H1 (cell line): ENCODE measurements at regions not wholly inside any gene's neighbourhood (a gene's known extent, or its start where the extent isn't known, plus 50 kb on each side); places are given as distances from the start of the nearest gene placed in this dataset.

ENCODE experiments used
- CTCF ChIA-PET: fragments of 300-600 bp; sonication (Branson Sonifier 250); formaldehyde crosslinking; loops from one replicate; lab custom pipeline; 2021; ENCODE audit not compliant: partially characterized antibody; lab: Charles Lee
- POLR2A ChIA-PET: fragments of 300-600 bp; sonication (Branson Sonifier 250); formaldehyde crosslinking; loops from one replicate; lab custom pipeline; 2021; ENCODE audit warnings: inconsistent platforms; ENCODE audit not compliant: partially characterized antibody; lab: Charles Lee
- DNase-seq, 2 experiments: peaks; one replicate each; pipeline versions ENCODE4 v3.0.0 to v3.0.0-alpha.2; 2010 to 2022; ENCODE audit warnings: low spot score in 2 of 2, low read depth in 1 of 2, mixed read lengths in 1 of 2
- FAIRE-seq: peaks from 2 replicates; lab custom pipeline; 2011; peaks lifted over from hg19 to GRCh38; lab: Jason Lieb, UNC
- H2AFZ ChIP-seq: 2 replicates; pipeline ENCODE4 v1.8.1; 2012; ENCODE audit warnings: low read length, inconsistent platforms
- H2AK5ac ChIP-seq: 2 replicates; pipeline ENCODE4 v1.6.1; 2013; ENCODE audit warnings: low read depth, low read length
- H2BK120ac ChIP-seq: replicated peaks from 2 replicates; pipeline ENCODE3; 2013; ENCODE audit warnings: low read depth, low read length, inconsistent platforms
- H2BK12ac ChIP-seq: 2 replicates; pipeline ENCODE4 v1.6.1; 2013; ENCODE audit warnings: low read depth, low read length
- H2BK15ac ChIP-seq: 2 replicates; pipeline ENCODE4 v1.6.1; 2013; ENCODE audit warnings: low read length
- H2BK20ac ChIP-seq: 2 replicates; pipeline ENCODE4 v1.6.1; 2013; ENCODE audit warnings: low read length
- H2BK5ac ChIP-seq: 2 replicates; pipeline ENCODE4 v1.6.1; 2013; ENCODE audit warnings: low read depth, low read length
- H3K14ac ChIP-seq: 2 replicates; pipeline ENCODE4 v1.6.1; 2013; ENCODE audit warnings: inconsistent platforms; ENCODE audit not compliant: insufficient read length
- H3K18ac ChIP-seq: 2 replicates; pipeline ENCODE4 v1.6.1; 2013; ENCODE audit warnings: low read length; ENCODE audit errors: extremely low read depth
- H3K23ac ChIP-seq: 2 replicates; pipeline ENCODE4 v1.6.1; 2013; ENCODE audit warnings: inconsistent platforms; ENCODE audit not compliant: insufficient read length
- H3K23me2 ChIP-seq: 2 replicates; pipeline ENCODE4 v1.6.1; 2013; ENCODE audit warnings: low read depth, low read length
- H3K27ac ChIP-seq: 2 replicates; pipeline ENCODE4 v1.6.1; 2011; ENCODE audit warnings: low read depth, low read length, inconsistent platforms
- H3K27me3 ChIP-seq, 4 experiments: replicated peaks in 1 of 4; 1 replicate in 1 of 4; 2 replicates in 3 of 4; pipeline versions ENCODE4 v1.6.1 to v1.8.1; 2011 to 2013; ENCODE audit warnings: low read length in 3 of 4, mild to moderate bottlenecking in 3 of 4, inconsistent platforms in 2 of 4, mixed read lengths in 2 of 4, moderate library complexity in 1 of 4; ENCODE audit not compliant: control insufficient read depth in 3 of 4, insufficient read depth in 3 of 4; ENCODE audit errors: extremely low read depth in 1 of 4
- H3K36me3 ChIP-seq, 4 experiments: 2 replicates each; pipeline versions ENCODE4 v1.6.1 to v1.8.1; 2011 to 2013; ENCODE audit warnings: mild to moderate bottlenecking in 4 of 4, low read length in 3 of 4, moderate library complexity in 2 of 4, control low read depth in 1 of 4, inconsistent platforms in 1 of 4; ENCODE audit not compliant: insufficient read depth in 4 of 4, control insufficient read depth in 2 of 4
- H3K4ac ChIP-seq: replicated peaks from 2 replicates; pipeline ENCODE3; 2013; ENCODE audit warnings: low read length, low read depth, mixed read lengths, inconsistent platforms; ENCODE audit not compliant: insufficient read length
- H3K4me1 ChIP-seq, 4 experiments: replicated peaks in 1 of 4; 1 replicate in 1 of 4; 2 replicates in 3 of 4; pipeline versions ENCODE4 v1.6.1 to v1.8.1; 2011 to 2013; ENCODE audit warnings: low read length in 3 of 4, inconsistent platforms in 2 of 4, mixed read lengths in 1 of 4; ENCODE audit not compliant: insufficient read depth in 4 of 4, control insufficient read depth in 3 of 4
- H3K4me2 ChIP-seq, 2 experiments: 2 replicates each; pipeline versions ENCODE4 v1.6.1 to v1.8.1; 2011 to 2013; ENCODE audit warnings: low read depth in 2 of 2, low read length in 2 of 2, control low read depth in 1 of 2, inconsistent platforms in 1 of 2, mild to moderate bottlenecking in 1 of 2; ENCODE audit not compliant: insufficient read depth in 1 of 2
- H3K4me3 ChIP-seq, 4 experiments: fragments of 200-600, 300-600 bp in 1 of 4; sonication (generic), shearing (Covaris generic), sonication (Bioruptor Twin) in 1 of 4; 2 replicates each; pipeline versions ENCODE4 v1.5.1 to v1.8.1; 2011 to 2016; ENCODE audit warnings: low read length in 4 of 4, low read depth in 3 of 4, control low read depth in 2 of 4, inconsistent platforms in 2 of 4, mild to moderate bottlenecking in 2 of 4, mixed read lengths in 1 of 4, moderate library complexity in 1 of 4; ENCODE audit not compliant: insufficient read depth in 2 of 4; ENCODE audit errors: extremely low read depth in 1 of 4
- H3K56ac ChIP-seq: replicated peaks from 2 replicates; pipeline ENCODE3; 2013; ENCODE audit warnings: low read depth, mild to moderate bottlenecking, mixed read lengths, low read length, inconsistent platforms; ENCODE audit not compliant: insufficient read length
- H3K79me1 ChIP-seq: 2 replicates; pipeline ENCODE4 v1.6.1; 2013; ENCODE audit warnings: low read depth, low read length, control low read depth
- H3K79me2 ChIP-seq, 2 experiments: 2 replicates each; pipeline versions ENCODE4 v1.6.1 to v1.8.1; 2012 to 2013; ENCODE audit warnings: low read length in 2 of 2, mild to moderate bottlenecking in 2 of 2, inconsistent platforms in 1 of 2; ENCODE audit not compliant: insufficient read depth in 2 of 2, control insufficient read depth in 1 of 2
- H3K9ac ChIP-seq, 4 experiments: replicated peaks in 1 of 4; 1 replicate in 1 of 4; 2 replicates in 3 of 4; pipeline versions ENCODE4 v1.6.1 to v1.8.1; 2011 to 2013; ENCODE audit warnings: low read depth in 3 of 4, low read length in 3 of 4, control low read depth in 2 of 4, mild to moderate bottlenecking in 2 of 4, moderate library complexity in 2 of 4, inconsistent platforms in 1 of 4; ENCODE audit errors: extremely low read depth in 1 of 4
- H3K9me3 ChIP-seq, 2 experiments: 2 replicates each; pipeline versions ENCODE4 v1.6.1 to v1.8.1; 2012 to 2013; ENCODE audit warnings: mild to moderate bottlenecking in 2 of 2, moderate library complexity in 2 of 2, control low read depth in 1 of 2, inconsistent platforms in 1 of 2, low read depth in 1 of 2, low read length in 1 of 2, mixed read lengths in 1 of 2; ENCODE audit not compliant: insufficient read depth in 2 of 2
- H4K20me1 ChIP-seq, 2 experiments: replicated peaks in 1 of 2; 2 replicates each; pipeline versions ENCODE3 to v1.8.1; 2011 to 2013; ENCODE audit warnings: inconsistent platforms in 2 of 2, low read length in 2 of 2, mild to moderate bottlenecking in 1 of 2; ENCODE audit not compliant: insufficient read depth in 2 of 2, control insufficient read depth in 1 of 2
- H4K5ac ChIP-seq: 2 replicates; pipeline ENCODE4 v1.6.1; 2013; ENCODE audit warnings: low read length, low read depth, mixed read lengths, inconsistent platforms; ENCODE audit not compliant: insufficient read length
- H4K8ac ChIP-seq: 2 replicates; pipeline ENCODE4 v1.8.0; 2013; ENCODE audit warnings: mild to moderate bottlenecking, moderate library complexity, low read length, inconsistent platforms; ENCODE audit not compliant: insufficient read depth; ENCODE audit errors: extremely low read depth
- H4K91ac ChIP-seq: replicated peaks from 2 replicates; pipeline ENCODE3; 2013; ENCODE audit warnings: low read length, mixed read lengths, inconsistent platforms; ENCODE audit not compliant: insufficient read length
- CEBPB ChIP-seq: IDR thresholded peaks from 2 replicates; pipeline ENCODE4 v1.6.1; 2012; ENCODE audit warnings: low read depth, low read length
- CTCF ChIP-seq, 3 experiments: IDR thresholded peaks; 1 replicate in 2 of 3; 2 replicates in 1 of 3; pipeline versions ENCODE4 v1.5.1 to v1.6.1; 2011; ENCODE audit warnings: low read length in 3 of 3, mild to moderate bottlenecking in 3 of 3, inconsistent platforms in 2 of 3, low read depth in 1 of 3, moderate library complexity in 1 of 3; ENCODE audit not compliant: insufficient read depth in 1 of 3; ENCODE audit errors: control extremely low read depth in 1 of 3
- FOSL1 ChIP-seq: IDR thresholded peaks from 2 replicates; pipeline ENCODE4 v1.6.1; 2011; ENCODE audit warnings: mild to moderate bottlenecking, low read depth, low read length, moderate library complexity; ENCODE audit not compliant: insufficient read depth
- GABPA ChIP-seq: IDR thresholded peaks from 2 replicates; pipeline ENCODE4 v1.6.1; 2011; ENCODE audit warnings: mild to moderate bottlenecking, low read length, moderate library complexity, borderline replicate concordance; ENCODE audit not compliant: insufficient read depth
- GTF2F1 ChIP-seq: IDR thresholded peaks from 2 replicates; pipeline ENCODE4 v1.6.1; 2012; ENCODE audit warnings: low read depth, low read length, improper control_type of control experiment, borderline replicate concordance
- KDM5A ChIP-seq: fragments of 200-600 bp; IDR thresholded peaks from 2 replicates; pipeline ENCODE4 v1.7.1; 2012; ENCODE audit warnings: mild to moderate bottlenecking, low read length, inconsistent platforms, mixed read lengths
- POLR2A ChIP-seq, 2 experiments: IDR thresholded peaks; 1 replicate in 1 of 2; 2 replicates in 1 of 2; pipeline ENCODE4 v1.6.1; 2011; ENCODE audit warnings: low read depth in 2 of 2, low read length in 2 of 2, mild to moderate bottlenecking in 2 of 2; ENCODE audit errors: control extremely low read depth in 1 of 2
- SIRT6 ChIP-seq: IDR thresholded peaks from one replicate; pipeline ENCODE4 v1.7.1; 2012; ENCODE audit warnings: low read length, inconsistent platforms
- TBP ChIP-seq: IDR thresholded peaks from 2 replicates; pipeline ENCODE4 v1.6.1; 2011; ENCODE audit warnings: low read depth, low read length, improper control_type of control experiment
- WGBS, 2 experiments: shearing (Covaris generic) in 1 of 2; methylation state at CpG; one replicate each; pipeline versions ENCODE4 v1.1.6 to v1.1.7; 2013 to 2015; ENCODE audit warnings: low lambda C conversion rate in 2 of 2, mixed read lengths in 2 of 2, inconsistent platforms in 1 of 2, low coverage in 1 of 2, missing lambda C conversion rate in 1 of 2; ENCODE audit not compliant: insufficient replicate concordance in 2 of 2, insufficient coverage in 1 of 2, insufficient read length in 1 of 2; ENCODE audit errors: extremely low coverage in 1 of 2, missing lambda C conversion rate in 1 of 2; 5-methylcytosine and 5-hydroxymethylcytosine counted together
- TF ChIP-seq, protein P1 (sequence below): IDR thresholded peaks from 2 replicates; pipeline ENCODE4 v1.6.1; 2012; ENCODE audit warnings: inconsistent platforms
- TF ChIP-seq, protein P2 (sequence below): IDR thresholded peaks from 2 replicates; pipeline ENCODE4 v1.6.1; 2011; ENCODE audit warnings: low read depth, mild to moderate bottlenecking, low read length; ENCODE audit not compliant: insufficient read depth

- H3K4me2 ChIP-seq = no peak overlapping the region
- H3K4me1 ChIP-seq = no peaks in the 10 kb centered on the region
- no peak overlapping the region for H2BK20ac ChIP-seq
- CTCF ChIA-PET = no interaction called here
- DNase-seq = no peak
- no peak overlapping the region for H3K56ac ChIP-seq
- H2BK12ac ChIP-seq = no peak overlapping the region
- no peaks in the 10 kb centered on the region for H4K20me1 ChIP-seq
- H3K79me2 ChIP-seq = no peaks in the 10 kb centered on the region
- no peaks in the 10 kb centered on the region for H3K23me2 ChIP-seq
- no peak overlapping the region for H3K18ac ChIP-seq
- H4K5ac ChIP-seq = no peak overlapping the region
- H3K23ac ChIP-seq = no peak overlapping the region
- no peak overlapping the region for H2AFZ ChIP-seq
- H4K91ac ChIP-seq = no peak overlapping the region
- no peak overlapping the region for H2AK5ac ChIP-seq
- FAIRE-seq = no peak
- H3K4ac ChIP-seq = no peak overlapping the region
- no peak overlapping the region for H2BK120ac ChIP-seq
- POLR2A ChIA-PET = no interaction called here
- no peak overlapping the region for H3K27ac ChIP-seq
- no peaks in the 10 kb centered on the region for H3K79me1 ChIP-seq
- H2BK15ac ChIP-seq = no peak overlapping the region
- H2BK5ac ChIP-seq = no peak overlapping the region
- no peak overlapping the region for H3K9ac ChIP-seq
- no peak overlapping the region for H3K4me3 ChIP-seq
- H3K27me3 ChIP-seq = no peaks in the 10 kb centered on the region
- no peak overlapping the region for H3K14ac ChIP-seq
- no peak overlapping the region; the same call in 1 of the 2 replicates for H4K8ac ChIP-seq
- H3K36me3 ChIP-seq = no peaks in the 10 kb centered on the region
- H3K9me3 ChIP-seq = no peaks in the 10 kb centered on the region
- 95% methylated on average over 3 of the region's 3 CpGs; no CpG with 5 or more reads in 1 of the 2 experiments for WGBS, 2 experiments
- no peak for TF ChIP-seq POLR2A (IDR thresholded peaks at IDR 0.05; ENCODE audit: control extremely low read depth in 1 of 2, low read depth in 2 of 2, low read length in 2 of 2)
- TF ChIP-seq GABPA = no peak
- TF ChIP-seq KDM5A = no peak
- no peak for TF ChIP-seq CTCF (IDR thresholded peaks at IDR 0.05; ENCODE audit: control extremely low read depth in 1 of 3, insufficient read depth in 1 of 3, low read depth in 1 of 3, low read length in 3 of 3)
- TF ChIP-seq, protein P1, sequence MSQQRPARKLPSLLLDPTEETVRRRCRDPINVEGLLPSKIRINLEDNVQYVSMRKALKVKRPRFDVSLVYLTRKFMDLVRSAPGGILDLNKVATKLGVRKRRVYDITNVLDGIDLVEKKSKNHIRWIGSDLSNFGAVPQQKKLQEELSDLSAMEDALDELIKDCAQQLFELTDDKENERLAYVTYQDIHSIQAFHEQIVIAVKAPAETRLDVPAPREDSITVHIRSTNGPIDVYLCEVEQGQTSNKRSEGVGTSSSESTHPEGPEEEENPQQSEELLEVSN = no peak
- no peak for TF ChIP-seq CEBPB
- TF ChIP-seq SIRT6 = no peak
- TF ChIP-seq FOSL1 = no peak
- no peak for TF ChIP-seq GTF2F1
- TF ChIP-seq, protein P2, sequence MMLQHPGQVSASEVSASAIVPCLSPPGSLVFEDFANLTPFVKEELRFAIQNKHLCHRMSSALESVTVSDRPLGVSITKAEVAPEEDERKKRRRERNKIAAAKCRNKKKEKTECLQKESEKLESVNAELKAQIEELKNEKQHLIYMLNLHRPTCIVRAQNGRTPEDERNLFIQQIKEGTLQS = no peak
- TF ChIP-seq TBP = no peak
Measured at GRCh38 chr9:10899509-10899908, 286.7 kb upstream of the PTPRD start.
